CD14-positive monocyte (primary cell): ENCODE measurements at regions not wholly inside any gene's neighbourhood (a gene's known extent, or its start where the extent isn't known, plus 50 kb on each side); places are given as distances from the start of the nearest gene placed in this dataset.
"Not testable (repeated sequence)": the region's sequence is repeated elsewhere in the genome, so short reads cannot be mapped to it uniquely, and the experiment has no call there.

Experiments
- DNase-seq, 3 donors: peaks; one replicate each; pipeline ENCODE4 v3.0.0-alpha.2; 2011 to 2022
- H2AFZ ChIP-seq: 2 replicates; pipeline ENCODE4 v1.6.0; 2012; ENCODE audit warnings: mild to moderate bottlenecking, low read depth, low read length, inconsistent platforms; ENCODE audit not compliant: insufficient read depth, poor library complexity, severe bottlenecking
- H3K27ac ChIP-seq, 2 donors: 1 replicate in 1 of 2; 2 replicates in 1 of 2; pipeline ENCODE4 v1.5.1; 2012 to 2013; ENCODE audit warnings: low read length in 2 of 2, control low read depth in 1 of 2, inconsistent platforms in 1 of 2, low read depth in 1 of 2, mild to moderate bottlenecking in 1 of 2
- H3K27me3 ChIP-seq, 2 donors: one replicate each; pipeline versions ENCODE4 v1.6.0 to v1.6.1; 2011 to 2013; ENCODE audit warnings: low read length in 2 of 2; ENCODE audit not compliant: control insufficient read depth in 2 of 2, insufficient read depth in 2 of 2
- H3K36me3 ChIP-seq, 2 donors: replicated peaks in 1 of 2; 1 replicate in 1 of 2; 2 replicates in 1 of 2; pipeline versions ENCODE4 v1.5.1 to v1.6.1; 2012 to 2013; ENCODE audit warnings: low read length in 2 of 2, control low read depth in 1 of 2, inconsistent platforms in 1 of 2, mild to moderate bottlenecking in 1 of 2; ENCODE audit not compliant: insufficient read depth in 2 of 2, control insufficient read depth in 1 of 2
- H3K4me1 ChIP-seq, 2 donors: 1 replicate in 1 of 2; 2 replicates in 1 of 2; pipeline versions ENCODE4 v1.5.1 to v1.6.1; 2012 to 2013; ENCODE audit warnings: low read length in 2 of 2, control low read depth in 1 of 2, inconsistent platforms in 1 of 2, mild to moderate bottlenecking in 1 of 2, moderate library complexity in 1 of 2; ENCODE audit not compliant: insufficient read depth in 2 of 2, control insufficient read depth in 1 of 2
- H3K4me2 ChIP-seq: replicated peaks from 2 replicates; pipeline ENCODE3; 2012; ENCODE audit warnings: low read length, moderate library complexity, mild to moderate bottlenecking; ENCODE audit not compliant: poor library complexity, severe bottlenecking; ENCODE audit errors: extremely low read depth
- H3K4me3 ChIP-seq, 3 experiments: fragments of 200-600 bp in 1 of 3; sonication (generic) in 1 of 3; replicated peaks in 1 of 3; 1 replicate in 2 of 3; 2 replicates in 1 of 3; pipeline ENCODE4 v1.5.1; 2011 to 2013; ENCODE audit warnings: low read length in 3 of 3, mild to moderate bottlenecking in 3 of 3, control low read depth in 2 of 3, low read depth in 2 of 3, inconsistent platforms in 1 of 3, moderate library complexity in 1 of 3
- H3K79me2 ChIP-seq: 2 replicates; pipeline ENCODE4 v1.6.0; 2012; ENCODE audit warnings: mild to moderate bottlenecking, control low read depth, inconsistent platforms, low read length, moderate library complexity; ENCODE audit not compliant: insufficient read depth
- H3K9ac ChIP-seq: 2 replicates; pipeline ENCODE4 v1.6.0; 2017; ENCODE audit warnings: low read length, mild to moderate bottlenecking; ENCODE audit not compliant: insufficient read depth, poor library complexity, severe bottlenecking
- H3K9me3 ChIP-seq, 2 donors: replicated peaks in 1 of 2; 1 replicate in 1 of 2; 2 replicates in 1 of 2; pipeline versions ENCODE4 v1.5.1 to v1.6.1; 2012 to 2013; ENCODE audit warnings: low read length in 2 of 2, control low read depth in 1 of 2; ENCODE audit not compliant: control insufficient read depth in 1 of 2, insufficient read depth in 1 of 2
- H4K20me1 ChIP-seq: 2 replicates; pipeline ENCODE4 v1.6.0; 2012; ENCODE audit warnings: mild to moderate bottlenecking, low read length, control low read depth, moderate library complexity; ENCODE audit not compliant: insufficient read depth
- H3K27ac Mint-ChIP-seq, 7 donors: one replicate each; pipeline ENCODE4 v1.8.0; 2020; ENCODE audit warnings: mild to moderate bottlenecking in 7 of 7, mixed read lengths in 7 of 7, moderate library complexity in 6 of 7, inconsistent platforms in 2 of 7
- H3K27me3 Mint-ChIP-seq, 3 donors: one replicate each; pipeline ENCODE4 v1.8.0; 2021 to 2022; ENCODE audit warnings: low read depth in 3 of 3, mild to moderate bottlenecking in 3 of 3, mixed read lengths in 3 of 3, moderate library complexity in 3 of 3, inconsistent platforms in 1 of 3
- H3K36me3 Mint-ChIP-seq, 2 donors: one replicate each; pipeline ENCODE4 v1.8.0; 2020; ENCODE audit warnings: mixed read lengths in 2 of 2, inconsistent platforms in 1 of 2, mild to moderate bottlenecking in 1 of 2
- H3K4me1 Mint-ChIP-seq: one replicate; pipeline ENCODE4 v1.8.0; 2020; ENCODE audit warnings: mild to moderate bottlenecking, mixed read lengths
- H3K4me3 Mint-ChIP-seq, 2 donors: one replicate each; pipeline ENCODE4 v1.8.0; 2020; ENCODE audit warnings: mild to moderate bottlenecking in 2 of 2, mixed read lengths in 2 of 2, moderate library complexity in 1 of 2
- H3K9me3 Mint-ChIP-seq, 7 donors: one replicate each; pipeline ENCODE4 v1.8.0; 2020 to 2022; ENCODE audit warnings: mixed read lengths in 7 of 7, mild to moderate bottlenecking in 6 of 7, moderate library complexity in 6 of 7, inconsistent platforms in 2 of 7
- CTCF ChIP-seq: fragments of 200-600 bp; IDR thresholded peaks from one replicate; pipeline ENCODE4 v1.8.0; 2022; ENCODE audit warnings: antibody characterized with exemption, mild to moderate bottlenecking
- WGBS: methylation state at CpG from one replicate; pipeline ENCODE4 v1.1.5; 2013; ENCODE audit warnings: missing lambda C conversion rate; ENCODE audit not compliant: insufficient coverage; 5-methylcytosine and 5-hydroxymethylcytosine counted together
- intact Hi-C, 2 donors: fragments of 100-400 bp; cut with micrococcal nuclease; formaldehyde crosslinking; loops; one replicate each; pipeline versions ENCODE4 v1.15.0 to v1.15.1; 2023

GRCh38 chr18:1383465-1383864, 478.8 kb downstream of the ADCYAP1 start:
- no peaks in the 10 kb centered on the region for H3K4me1 ChIP-seq
- intact Hi-C loops: no loop called here
- H3K4me3 ChIP-seq: no peak overlapping the region
- H3K27ac ChIP-seq: no peak overlapping the region
- Mint-ChIP-seq H3K27ac (no peak overlapping the region), H3K27me3 (peaks cover 0 to 3% (median 0%) of the 10 kb centered on the region in 3 donors), H3K9me3 (peaks cover 3 to 43% (median 9%) of the 10 kb centered on the region in 7 donors), H3K36me3 (no peaks in the 10 kb centered on the region), H3K4me3 (no peak overlapping the region), H3K4me1 (no peaks in the 10 kb centered on the region)
- no peaks in the 10 kb centered on the region for H3K27me3 ChIP-seq
- TF ChIP-seq CTCF: no peak
- H3K4me2 ChIP-seq: no peak overlapping the region
- no peaks in the 10 kb centered on the region for H3K36me3 ChIP-seq
- no peak overlapping the region for H3K9ac ChIP-seq
- WGBS: 86% methylated on average over 2 of the region's 3 CpGs
- no peaks in the 10 kb centered on the region for H4K20me1 ChIP-seq
- peaks cover 13 to 15% of the 10 kb centered on the region in 2 donors for H3K9me3 ChIP-seq
- no peak overlapping the region for H2AFZ ChIP-seq
- no peak for DNase-seq
- H3K79me2 ChIP-seq: no peaks in the 10 kb centered on the region

GRCh38 chr18:1388468-1388867, 483.8 kb downstream of the ADCYAP1 start:
- H3K27ac Mint-ChIP-seq, H3K4me2 ChIP-seq, H2AFZ ChIP-seq, intact Hi-C loops, H3K27me3 Mint-ChIP-seq, H3K9me3 ChIP-seq, H3K79me2 ChIP-seq, H4K20me1 ChIP-seq, H3K4me1 Mint-ChIP-seq, H3K36me3 Mint-ChIP-seq, H3K36me3 ChIP-seq, H3K4me1 ChIP-seq, H3K27me3 ChIP-seq, H3K9ac ChIP-seq, H3K27ac ChIP-seq, H3K4me3 Mint-ChIP-seq, DNase-seq, H3K4me3 ChIP-seq: not testable (repeated sequence)
- peaks cover 3 to 40% (median 13%) of the 10 kb centered on the region in 7 donors for H3K9me3 Mint-ChIP-seq
